ACHN (cell line): ENCODE measurements at regions not wholly inside any gene's neighbourhood (a gene's known extent, or its start where the extent isn't known, plus 50 kb on each side); places are given as distances from the start of the nearest gene placed in this dataset.

Experiments
- DNase-seq: peaks from one replicate; pipeline ENCODE4 v3.0.0-alpha.2; 2015
- in situ Hi-C: cut with HindIII; loops from 2 replicates; pipeline ENCODE4 v1.10.0; 2017; ENCODE audit warnings: low sequenced_read_pairs, low pct_ligation_motif_present, low pct_unique_long_range_greater_than_20kb

DNA sequence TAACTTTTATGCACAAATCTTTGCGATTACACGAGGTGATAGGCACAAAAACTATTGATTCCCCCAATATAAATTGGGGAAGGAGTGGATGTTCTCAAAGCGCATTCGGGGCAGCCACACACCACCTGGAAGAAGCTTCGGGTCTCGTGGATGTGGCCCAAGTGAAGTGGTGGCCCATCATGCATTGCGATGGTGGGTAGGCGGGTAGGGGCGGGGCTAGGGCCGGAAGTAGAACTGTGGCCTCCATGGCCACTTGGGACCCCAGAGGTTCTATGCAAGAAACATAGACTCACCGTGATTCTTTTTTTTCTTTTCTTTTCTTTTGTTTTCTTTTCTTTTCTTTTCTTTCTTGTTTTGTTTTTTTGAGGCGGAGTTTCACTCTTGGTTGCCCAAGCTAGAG is 86.4 kb upstream of the SLC44A1 start:
- no peak for DNase-seq
- in situ Hi-C loops: no loop called here

DNA sequence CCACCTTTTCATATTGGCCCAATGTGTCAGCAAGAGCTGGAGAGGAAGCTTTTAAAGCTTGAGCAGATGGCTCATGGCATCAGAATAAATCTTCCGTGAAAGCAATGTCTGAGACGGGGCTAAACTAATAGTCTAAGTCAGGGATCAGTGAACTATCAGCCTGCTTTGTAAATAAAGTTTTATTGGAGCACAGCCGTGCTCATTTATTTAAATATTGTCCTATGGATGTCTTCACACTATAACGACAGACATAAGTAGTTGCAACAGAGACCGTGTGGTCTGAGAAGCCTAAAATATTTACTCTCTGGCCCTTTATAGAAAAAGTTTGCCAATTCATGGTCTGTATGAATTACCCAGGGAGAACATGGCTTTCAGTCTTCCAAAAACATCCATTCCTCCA is 85.6 kb upstream of the SLC44A1 start:
- in situ Hi-C loops: no loop called here
- no peak for DNase-seq

- in situ Hi-C loops: no loop called here
- DNase-seq: no peak
Observed at GRCh38 chr9:105168870-105169319, 75.6 kb upstream of the SLC44A1 start.

DNA sequence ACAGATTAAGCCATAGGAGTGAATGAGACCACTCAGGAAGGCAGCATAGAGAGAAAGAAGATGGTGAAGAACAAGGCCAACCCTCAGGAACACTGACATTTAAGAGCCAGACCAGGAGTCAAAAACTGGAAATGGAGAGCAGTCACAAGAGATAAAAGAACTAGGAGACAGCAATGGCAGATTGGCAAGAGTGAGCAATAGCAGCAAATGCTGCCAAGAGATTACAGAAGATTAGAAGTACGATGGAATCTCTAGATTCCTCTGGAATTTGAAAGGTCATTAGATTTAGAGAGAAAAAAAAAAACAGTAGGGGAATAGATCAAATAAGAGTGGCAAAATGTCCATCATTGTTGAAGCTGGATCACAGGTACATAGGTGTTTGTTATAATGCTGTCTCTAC is 73.4 kb upstream of the SLC44A1 start:
- in situ Hi-C loops: no loop called here
- DNase-seq: no peak

DNA sequence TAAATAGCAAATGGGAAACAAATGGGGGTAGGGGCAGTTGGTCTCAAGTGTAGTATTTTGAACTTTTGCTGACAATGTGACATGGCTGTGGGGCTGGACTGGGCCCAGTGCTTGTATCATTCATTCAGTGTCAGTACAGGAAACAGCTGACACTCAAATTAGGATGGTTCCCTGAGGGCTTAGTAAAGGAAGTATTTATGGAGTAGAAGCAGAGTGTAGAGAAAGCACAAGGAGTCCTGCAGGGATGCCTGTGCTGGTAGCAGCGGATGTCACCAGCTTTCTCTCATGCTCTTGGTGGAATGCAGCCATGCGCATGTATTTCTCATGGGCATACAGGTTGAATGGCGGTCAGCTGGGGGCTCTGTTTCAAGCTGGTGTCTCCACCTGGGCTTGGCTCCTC is 72.9 kb upstream of the SLC44A1 start:
- no peak for DNase-seq
- in situ Hi-C loops: no loop called here

GRCh38 chr9:105172436-105172835 is 72.0 kb upstream of the SLC44A1 start:
- DNase-seq: no peak
- in situ Hi-C loops: no loop called here

GRCh38 chr9:105173306-105173705 is 71.1 kb upstream of the SLC44A1 start:
- no peak for DNase-seq
- in situ Hi-C loops: no loop called here

DNA sequence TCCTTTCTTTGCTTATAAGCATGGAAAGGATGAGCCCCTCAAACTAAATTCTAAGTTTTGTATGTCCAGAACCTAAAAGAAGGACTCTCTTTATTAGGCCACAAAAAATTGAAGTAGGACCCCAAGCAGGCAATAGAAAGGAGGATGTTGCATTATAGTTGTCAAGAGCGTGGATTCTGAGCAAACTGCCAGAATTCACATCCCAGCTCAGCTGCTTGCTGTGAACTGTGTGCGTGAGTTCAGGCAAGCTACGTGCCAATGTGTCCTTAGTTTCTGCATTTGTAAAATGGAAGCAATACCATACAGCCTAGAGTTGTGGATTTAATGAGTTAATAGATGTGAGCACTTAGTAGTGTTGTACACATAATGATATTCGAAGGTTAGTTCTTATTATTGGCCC is 70.6 kb upstream of the SLC44A1 start:
- no peak for DNase-seq
- in situ Hi-C loops: no loop called here

DNA sequence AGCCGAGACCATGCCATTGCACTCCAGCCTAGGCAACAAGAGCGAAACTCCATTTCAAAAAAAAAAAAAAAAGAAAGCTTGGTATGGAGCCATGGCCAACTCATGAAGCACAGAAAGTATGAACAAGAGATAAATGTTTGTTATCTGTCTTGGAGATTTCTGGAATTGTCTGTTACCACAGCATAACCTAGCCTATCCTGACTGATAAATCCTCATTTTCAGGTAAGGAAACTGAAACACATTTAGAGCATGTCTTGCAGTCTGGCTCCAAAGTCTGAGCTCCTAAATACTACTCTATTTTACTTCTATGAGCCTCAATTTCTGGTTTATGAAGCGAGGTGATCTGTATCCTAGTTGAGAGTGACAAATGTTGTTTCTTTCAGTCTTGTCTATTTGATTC is 68.3 kb upstream of the SLC44A1 start:
- DNase-seq: no peak
- in situ Hi-C loops: no loop called here

DNA sequence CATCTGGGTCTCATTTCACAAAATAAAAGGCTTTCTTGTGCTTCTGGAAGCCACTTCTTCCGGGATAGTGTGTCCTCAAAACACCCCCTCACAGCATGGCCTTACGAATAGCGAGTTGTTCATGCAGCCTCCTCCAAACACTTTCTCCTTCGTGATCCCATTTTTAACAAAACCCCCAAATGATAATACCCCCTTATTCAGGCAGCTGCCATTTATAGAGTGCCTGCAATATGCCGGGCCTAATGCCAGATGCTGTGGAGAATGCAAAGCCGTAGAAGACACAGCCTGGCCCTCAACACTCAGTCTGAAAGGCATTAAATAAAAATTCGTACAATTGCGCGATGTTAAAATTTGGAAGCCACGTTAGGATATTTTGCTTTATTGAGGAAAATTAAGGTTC is 66.4 kb upstream of the SLC44A1 start:
- no peak for DNase-seq
- in situ Hi-C loops: no loop called here

DNA sequence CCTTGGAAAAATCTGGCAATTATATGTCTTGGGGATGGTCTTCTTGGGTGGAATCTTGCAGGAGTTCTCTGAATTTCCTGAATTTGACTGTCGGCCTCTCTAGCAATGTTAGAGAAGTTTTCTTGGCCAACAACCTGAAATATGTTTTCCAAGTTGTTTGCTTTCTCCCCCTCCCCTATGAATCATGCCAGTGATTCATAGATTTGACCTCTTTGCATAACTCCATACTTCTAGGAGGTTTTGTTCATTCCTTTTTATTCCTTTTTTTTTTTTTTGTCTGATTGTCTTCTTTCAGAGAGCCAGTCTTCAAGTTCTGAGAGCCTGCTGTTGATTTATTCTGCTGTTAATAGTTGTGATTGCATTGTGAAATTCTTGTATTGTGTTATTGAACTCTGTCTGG is 56.7 kb upstream of the SLC44A1 start:
- DNase-seq: peak; percentile 9
- in situ Hi-C loops: no loop called here

GRCh38 chr9:105188746-105189145 is 55.7 kb upstream of the SLC44A1 start:
- in situ Hi-C loops: no loop called here
- no peak for DNase-seq

DNA sequence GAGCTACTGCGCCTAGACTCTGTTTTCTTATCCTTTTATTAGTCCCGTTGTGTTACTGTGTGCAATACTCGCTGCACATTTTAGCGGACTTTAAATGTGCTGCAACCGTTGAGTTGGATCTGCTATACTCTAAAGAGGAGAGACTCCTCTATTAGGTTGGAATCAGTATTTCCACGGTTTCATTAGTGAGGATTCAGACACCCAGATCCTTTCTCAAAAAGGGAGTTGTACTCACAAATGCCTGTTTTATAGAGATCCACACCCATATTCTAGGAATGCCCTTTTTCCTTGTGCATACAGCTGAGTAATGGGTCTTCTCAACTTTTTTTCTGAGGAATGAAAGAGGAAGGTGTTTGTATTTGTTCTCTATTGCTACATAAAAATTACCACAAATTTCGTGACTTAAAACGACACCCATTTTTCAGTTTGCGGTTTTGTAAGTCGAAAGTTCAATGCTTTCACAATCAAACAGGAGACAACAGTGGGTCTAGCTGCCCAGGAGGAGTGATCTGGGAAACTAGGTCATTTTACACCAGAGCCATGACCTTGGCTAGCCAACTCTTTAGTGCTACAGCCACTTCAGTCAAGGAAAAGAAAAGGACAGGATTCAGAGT is 52.8 kb upstream of the SLC44A1 start:
- DNase-seq: no peak
- in situ Hi-C loops: no loop called here

GRCh38 chr9:105193560-105193959 is 50.9 kb upstream of the SLC44A1 start:
- in situ Hi-C loops: no loop called here

DNA sequence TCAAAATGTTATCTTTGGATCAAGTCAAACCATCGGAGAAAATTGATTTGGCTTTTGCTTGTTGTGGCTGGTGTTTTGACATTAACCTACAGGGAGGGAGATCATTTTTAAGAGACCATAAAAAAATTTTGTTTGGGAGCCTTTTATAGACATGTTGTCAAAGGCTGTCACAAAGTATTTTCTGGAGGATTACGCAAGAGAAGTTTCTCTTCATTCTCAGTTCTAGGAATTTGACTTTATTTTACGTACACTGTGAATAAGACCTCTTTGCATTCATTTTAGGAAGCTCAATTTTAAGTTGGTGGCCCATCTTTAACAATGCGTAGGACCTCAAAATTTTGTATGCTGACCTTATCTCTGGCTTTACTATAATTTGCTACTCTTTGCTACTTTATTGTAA is 50.2 kb upstream of the SLC44A1 start:
- in situ Hi-C loops: no loop called here
- DNase-seq: no peak

More at GRCh38 chr9:105193560-105193959, 50.9 kb upstream of the SLC44A1 start:
- DNase-seq: no peak
